Activated T-cell treated with anti-CD3 and anti-CD28 coated beads for 1 hour (primary cell): ENCODE measurements at regions not wholly inside any gene's neighbourhood (a gene's known extent, or its start where the extent isn't known, plus 50 kb on each side); places are given as distances from the start of the nearest gene placed in this dataset.

ENCODE experiments used
- DNase-seq: peaks from one replicate; pipeline ENCODE4 v3.0.0-alpha.2; 2020; ENCODE audit warnings: low read depth

DNA sequence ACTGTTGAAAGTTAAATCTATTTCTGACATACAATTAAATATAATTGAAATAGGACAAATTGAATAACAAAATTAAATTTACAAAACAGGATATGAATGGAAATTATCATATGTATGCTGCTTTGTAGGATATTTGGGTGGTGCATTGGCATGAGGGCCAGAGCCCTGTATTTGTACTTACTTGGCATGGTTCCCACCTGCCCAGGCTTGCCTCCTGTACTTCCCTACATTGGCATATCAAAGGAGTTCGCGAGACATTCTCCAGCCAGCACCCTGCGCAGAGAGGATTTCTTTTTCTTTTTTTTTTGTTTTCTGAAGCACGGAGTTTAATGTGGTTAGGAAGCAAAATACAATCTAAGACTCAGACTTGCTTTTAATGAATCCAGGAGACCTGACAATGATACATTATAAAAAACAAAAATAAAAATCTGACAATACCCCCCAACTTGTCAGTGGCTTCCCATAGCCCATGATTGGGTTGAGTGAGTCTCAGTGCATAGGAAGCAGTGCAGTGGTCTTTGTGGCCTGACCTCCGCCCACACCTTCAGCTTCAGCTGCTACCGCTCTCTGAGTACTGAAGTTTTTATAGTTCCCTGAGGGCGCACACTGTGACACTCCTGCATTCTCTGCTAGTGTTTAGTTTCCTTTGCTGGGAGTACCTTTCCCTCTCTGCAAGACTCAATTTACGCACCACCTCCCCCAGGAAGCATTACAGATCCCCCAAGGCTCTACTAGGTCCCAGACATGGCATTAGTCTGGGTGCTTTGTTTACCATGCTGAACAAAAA is 440.8 kb downstream of the UTRN start:
- DNase-seq: no peak

DNA sequence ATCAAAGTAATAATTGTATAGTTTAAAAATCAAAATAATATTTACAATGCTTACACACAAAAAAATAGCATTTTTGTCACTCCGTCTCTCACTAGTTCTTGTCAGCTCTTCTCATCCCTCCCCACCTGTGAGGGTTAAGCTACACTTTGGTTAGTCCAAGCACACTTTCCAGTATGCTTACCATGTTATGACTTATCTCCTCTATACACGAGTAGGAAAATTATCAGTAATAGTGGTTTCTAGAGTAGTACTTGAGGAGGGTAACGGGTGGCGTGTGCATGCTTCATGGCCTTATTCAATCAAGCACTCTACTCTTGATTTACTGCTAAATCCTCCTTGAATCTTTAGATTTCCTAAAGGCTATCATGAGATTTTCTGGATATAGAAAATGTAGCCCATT is 443.7 kb downstream of the UTRN start:
- DNase-seq: no peak

DNA sequence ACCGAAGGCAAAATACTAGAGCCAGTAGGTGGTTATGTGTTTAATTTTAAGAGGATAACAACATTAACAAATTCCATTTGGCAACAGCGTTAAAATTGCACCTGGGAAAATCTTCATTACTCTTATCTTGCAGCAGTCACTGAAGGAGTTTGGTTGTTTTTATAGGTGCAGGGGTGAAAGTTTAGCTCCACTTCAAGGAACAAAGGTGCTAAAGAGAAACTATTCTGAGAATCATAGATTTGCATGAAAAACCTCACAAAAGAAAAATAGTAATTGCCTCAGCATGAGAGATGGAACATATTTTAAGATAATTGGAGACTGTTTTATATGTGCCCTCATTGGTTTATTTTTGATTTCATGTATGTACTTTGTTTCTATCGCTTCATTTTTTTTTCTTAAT is 444.4 kb downstream of the UTRN start:
- no peak for DNase-seq

DNA sequence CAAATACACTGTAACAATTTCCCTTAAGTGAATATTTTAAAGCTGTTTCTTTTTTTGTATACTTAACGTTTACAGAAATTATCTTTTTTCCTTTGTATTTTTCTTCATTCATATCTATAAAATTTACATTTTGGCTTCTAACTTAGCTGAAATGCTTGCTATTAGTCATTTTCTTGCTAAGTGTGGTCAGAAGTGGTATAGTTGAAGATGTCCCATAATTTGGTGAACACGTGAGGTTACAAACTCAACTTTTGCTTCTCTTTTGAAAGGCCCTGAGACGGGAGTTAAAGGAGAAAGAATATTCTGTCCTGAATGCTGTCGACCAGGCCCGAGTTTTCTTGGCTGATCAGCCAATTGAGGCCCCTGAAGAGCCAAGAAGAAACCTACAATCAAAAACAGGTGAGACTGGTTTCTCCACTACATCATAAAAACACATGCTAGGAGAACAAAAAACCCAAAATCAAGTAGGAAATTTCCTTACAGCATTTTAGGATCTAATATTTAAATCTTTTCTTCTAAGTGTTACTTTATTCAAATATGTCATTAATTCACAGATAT is 445.0 kb downstream of the UTRN start:
- no peak for DNase-seq

DNA sequence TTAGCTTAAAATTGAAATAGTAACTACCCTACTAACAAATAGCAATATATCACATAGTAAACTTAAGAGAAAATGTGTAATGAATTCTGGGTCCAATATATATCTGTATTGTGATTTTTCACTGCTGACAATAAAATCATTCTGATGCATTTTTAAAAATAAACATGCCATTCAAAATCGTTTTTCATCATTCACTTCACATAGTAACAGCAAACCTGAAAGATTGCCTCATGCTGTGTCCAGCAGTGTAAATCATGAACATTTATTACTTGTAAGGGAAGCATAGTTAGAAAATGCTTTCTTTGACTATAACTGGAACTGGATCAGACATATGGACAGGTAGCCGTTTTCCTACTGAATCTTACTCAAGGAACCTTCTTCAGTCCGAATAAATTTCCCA is 446.1 kb downstream of the UTRN start:
- DNase-seq: no peak

DNA sequence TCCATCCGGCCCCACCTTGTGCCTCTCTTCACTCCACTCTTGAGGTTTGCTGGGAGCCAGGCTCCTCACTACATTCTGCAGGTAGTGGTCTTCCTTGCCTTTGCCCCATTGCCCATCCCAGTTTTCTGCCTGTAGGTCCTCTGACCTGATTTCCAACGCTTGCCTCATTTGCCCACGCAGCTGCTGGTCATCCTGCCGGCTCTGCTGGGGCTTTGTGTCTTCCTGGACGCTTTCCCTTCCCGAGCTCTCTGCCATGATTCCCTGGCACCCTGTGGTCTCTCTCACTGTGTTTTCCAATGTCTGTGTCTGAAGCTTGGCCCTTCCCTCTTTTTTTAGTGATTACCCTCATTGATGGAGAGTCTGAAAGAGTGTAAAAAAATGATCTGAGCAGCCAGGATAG is 451.6 kb downstream of the UTRN start:
- no peak for DNase-seq

DNA sequence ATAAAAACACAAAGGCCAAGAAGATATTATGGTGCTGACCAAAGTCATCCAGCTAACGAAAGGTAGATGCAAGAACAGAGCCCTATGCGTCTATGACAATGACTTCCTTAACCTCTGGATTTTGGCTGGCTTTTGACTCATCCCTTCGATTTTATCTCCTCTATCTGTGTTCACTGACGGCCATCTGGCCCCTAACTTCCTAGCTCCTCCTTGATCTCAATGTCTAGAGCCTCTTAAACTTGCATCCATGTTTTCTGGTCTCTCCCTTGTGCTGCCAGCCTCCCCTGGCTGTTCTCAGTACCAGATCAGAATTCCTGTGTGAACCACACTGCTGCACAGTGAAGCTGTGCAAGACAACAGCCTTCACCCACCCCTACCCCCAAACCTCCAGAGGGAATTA is 452.9 kb downstream of the UTRN start:
- no peak for DNase-seq

DNA sequence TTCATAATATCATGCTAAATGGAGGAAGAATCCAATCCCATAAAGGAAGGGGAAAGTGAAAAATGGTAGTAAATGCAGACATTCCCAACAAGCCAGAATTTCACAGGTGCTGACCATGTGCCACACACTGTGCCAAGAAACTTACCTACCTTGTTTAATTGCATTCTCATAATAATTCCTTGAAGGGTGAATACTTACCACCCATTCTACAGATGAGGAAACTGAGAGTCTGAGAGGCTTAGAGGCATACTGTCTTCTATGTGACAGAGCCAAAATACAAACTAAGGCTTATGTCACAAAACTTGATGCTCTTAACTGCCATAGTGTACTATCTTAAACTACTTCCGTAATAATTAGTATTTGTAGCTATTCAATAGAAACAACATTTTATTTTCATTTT is 454.7 kb downstream of the UTRN start:
- no peak for DNase-seq

DNA sequence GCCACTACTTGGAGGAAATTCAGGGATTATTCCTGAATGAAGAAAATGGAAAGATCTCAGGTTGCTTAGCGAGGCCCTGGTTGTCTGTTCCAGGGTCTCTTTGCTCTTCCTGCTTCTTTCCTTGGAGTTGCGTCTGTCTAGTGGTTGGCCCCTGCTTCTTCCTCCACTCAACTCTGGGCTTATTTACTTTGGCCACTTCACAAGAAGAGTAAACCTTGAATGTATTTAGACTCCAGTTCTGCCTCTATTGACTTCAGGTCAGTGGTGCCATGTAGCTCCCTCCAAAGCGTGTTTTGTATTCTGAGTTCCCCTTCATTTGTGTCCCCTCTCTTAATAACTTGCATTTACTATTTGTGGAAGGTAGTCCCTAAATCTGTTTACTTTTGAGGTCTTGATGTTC is 456.5 kb downstream of the UTRN start:
- DNase-seq: no peak

DNA sequence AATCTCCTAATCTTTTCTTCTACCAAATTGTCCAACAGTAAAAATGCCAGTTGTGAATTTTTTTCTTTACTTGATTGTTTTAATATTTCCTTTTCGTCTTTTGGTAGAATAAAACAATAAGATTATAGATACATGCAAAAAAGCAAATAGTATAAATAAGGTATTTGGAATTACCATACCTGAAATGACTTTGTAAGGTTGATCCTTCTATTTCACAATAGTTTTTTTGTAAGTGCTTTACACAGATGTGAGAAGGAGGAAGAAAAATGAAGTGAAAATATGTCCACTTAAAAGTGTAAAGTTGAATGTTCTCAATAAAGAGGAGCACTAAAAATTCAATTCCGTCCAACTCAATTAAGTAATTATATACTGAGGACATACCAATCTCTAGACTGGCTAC is 457.6 kb downstream of the UTRN start:
- DNase-seq: no peak

DNA sequence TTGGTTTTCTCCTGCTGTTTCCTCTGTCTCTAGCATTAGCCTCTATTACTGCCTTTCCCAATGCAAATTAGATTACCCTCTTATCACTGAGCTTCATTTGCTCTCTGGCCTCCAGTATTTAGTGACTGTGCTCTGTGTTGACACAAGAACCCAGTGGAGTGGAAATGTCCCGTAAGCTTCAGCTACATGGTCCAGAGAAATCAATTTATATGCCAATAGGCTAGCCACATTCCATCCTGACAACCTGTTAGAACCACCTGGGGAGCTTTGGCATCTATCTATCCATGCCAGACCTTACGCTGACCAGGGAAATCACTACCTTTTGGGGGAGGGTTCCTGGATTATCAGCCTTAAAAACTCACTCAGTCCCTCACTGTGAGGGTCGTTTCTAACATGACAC is 459.6 kb downstream of the UTRN start:
- DNase-seq: no peak

DNA sequence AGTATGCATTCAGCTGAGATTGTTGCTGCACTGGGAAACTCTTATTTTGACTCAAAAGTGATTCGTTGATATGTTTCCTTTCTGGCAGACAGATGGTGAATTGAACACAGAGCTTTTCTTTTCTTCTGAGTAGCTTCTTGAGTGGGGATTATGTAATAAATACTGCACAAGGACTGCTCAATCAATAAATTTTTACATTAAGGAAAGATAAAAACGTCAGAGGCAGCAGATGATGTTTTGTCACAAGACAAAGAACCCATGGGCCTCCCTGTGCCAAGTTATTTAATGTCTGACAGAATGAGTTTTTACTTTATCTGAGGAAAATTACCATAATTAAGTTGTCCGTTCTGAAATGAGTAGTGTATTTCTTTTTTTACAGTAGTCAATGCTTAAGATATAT is 460.3 kb downstream of the UTRN start:
- DNase-seq: no peak

DNA sequence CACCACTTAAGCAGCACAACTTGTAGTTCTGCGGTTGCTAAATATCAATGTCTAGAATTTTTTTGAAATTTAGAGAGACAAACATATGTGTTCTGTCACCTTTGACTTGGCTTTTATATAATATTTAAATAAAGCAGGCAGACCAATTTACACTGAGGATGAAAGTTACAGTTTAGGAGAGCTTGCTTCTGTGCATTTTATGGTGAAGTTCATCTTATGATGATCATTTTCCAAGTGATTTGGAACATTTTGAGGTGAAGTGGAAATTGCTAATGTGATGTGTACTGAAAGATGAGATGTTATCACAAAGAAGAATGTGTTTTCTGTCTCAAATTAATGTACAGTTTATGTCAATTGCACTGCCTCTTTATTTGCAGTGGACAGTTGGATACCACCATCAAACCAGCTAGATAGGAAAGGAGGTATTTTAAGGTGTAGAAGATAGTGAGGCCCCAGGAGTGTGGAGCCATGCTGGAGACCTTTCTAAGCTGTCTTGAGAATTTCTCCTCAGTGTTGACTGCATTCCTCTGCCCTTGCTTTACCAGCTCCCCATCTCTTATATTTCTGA is 461.9 kb downstream of the UTRN start:
- no peak for DNase-seq

DNA sequence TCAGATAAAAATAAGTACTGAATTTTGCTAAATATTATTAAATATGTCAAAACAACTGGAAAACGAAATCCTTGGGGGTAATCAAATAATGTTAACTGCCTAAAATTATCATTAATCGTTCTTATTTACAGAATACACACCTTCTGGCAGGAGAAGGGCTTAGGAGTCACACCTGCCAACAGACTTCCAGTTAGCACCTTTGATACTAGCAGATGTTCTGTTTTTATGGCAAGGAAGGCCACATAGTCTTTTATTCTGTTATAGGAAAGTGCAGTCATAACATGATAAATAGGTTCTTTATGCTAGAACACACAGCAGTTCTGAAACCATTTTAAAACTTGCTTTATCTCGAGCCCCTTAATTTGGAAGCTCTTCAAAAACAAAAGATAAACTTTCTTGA is 464.1 kb downstream of the UTRN start:
- DNase-seq: no peak

DNA sequence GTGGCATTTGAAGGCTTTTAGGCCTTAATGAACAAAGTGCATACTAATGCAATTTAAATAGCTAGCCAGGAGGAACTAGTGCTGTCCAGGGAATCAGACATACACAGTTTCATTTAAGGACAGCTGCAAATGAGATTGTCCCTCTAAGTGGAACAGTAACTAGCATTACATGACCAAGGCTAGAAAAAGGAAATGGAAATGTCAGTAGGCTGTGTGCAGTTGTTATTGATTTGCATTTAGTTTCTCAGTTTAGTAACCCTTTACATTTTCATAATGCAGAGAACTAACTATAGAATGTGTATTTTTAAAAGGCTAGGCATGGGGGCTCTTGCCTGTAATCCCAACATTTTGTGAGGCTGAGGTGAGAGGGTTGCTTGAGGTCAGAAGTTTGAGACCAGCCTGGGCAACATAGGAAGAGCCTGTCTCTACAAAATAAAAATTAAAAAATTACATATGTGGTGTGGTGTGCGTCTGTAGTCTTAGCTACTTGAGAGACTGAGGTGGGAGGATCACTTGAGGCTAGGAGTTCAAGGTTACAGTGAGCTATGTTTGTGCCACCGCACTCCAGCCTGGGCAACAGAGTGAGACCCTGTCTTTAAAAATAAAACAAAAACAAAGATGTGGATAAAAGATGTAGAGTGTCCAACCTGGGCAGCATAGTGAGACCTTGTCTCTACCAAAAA is 468.0 kb downstream of the UTRN start:
- no peak for DNase-seq

DNA sequence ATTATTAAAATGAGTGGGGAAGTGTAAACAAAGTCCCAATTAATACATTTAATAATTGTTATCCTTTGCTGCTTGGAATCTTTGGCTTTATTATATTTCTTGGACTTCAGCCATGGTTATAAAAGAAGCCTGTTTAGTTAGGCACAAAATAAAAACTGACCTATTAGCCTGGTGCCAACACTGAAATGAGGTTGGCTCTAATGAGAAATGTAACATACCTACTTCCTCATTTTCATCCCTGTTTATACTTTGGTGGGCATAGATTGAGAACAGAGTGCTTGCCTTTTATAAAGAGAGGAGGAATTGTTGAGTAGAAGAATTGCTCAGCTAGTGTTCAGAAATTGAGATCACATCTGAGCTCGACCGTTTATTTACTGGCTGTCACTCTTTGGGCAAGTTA is 471.3 kb downstream of the UTRN start:
- DNase-seq: no peak

DNA sequence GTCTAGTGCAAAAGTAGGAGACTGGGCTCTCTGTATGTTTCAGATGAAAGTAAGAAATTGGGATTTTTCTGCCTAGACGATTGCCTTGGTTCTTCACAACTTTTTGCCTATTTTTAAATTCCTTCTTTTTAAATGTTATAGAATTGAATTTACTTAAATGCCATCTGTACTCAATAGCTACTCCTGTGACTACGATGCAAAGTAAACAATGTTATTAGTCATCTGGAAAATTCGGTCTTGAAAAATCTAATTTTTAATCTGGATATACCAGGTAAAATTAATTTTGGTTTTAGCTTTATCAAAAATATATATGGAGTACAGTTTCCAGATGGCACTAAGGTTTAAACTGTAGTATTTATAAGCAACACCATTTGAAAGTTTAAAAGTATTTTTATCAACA is 472.2 kb downstream of the UTRN start:
- no peak for DNase-seq

DNA sequence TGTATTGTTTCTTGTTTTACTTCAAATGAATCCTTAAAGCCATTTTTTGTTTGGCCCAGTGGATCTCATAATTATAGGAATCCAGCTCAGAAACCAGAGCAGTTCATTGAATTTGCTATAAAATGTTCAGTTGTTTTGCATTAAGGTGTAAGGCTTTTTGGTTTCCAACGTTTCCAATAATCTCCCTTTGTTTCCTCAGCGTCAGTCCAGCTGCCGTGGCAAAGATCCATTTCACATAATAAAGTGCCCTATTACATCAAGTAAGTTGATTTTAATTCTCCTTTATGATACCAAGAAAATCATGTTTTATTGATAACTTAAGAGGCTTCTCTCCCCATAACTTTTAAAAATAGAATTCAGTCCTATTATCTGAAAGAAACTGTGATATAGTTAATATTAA is 472.6 kb downstream of the UTRN start:
- DNase-seq: no peak

DNA sequence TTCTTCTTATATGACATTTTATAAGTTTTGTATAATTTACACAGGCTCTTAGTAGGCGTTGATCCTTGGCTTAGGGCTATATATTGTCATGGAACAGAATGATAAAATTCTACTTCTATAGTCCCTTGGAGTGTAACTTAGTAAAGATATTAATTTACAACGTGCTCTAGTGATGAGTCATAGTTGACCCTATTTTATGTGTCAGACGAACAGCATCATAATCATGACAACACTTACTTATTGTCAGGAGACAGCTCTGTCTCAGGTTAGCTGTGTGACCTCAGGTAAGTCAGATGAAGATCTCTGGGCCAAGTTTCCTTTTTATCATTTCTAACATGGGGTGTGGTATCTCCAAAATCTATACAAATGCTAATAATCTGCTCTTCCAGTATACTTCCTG is 473.5 kb downstream of the UTRN start:
- no peak for DNase-seq

DNA sequence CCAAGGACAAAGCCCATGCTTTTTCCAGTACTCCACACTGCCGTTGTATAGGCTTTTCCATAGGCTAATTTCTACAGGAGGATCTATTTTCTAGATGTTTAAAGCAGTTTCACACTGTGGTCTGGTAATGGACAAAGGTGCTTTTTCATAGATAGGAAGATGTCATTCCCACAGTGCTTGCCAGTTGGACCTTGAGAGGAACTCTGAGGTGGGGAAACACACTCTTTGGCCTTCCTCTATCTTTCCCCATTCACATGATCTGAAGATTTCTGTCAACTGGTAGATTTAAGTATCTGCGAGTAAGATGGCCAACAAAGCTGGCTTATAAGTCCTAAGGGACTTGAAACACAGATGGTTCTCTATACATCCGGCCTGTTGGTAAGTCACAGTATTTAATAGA is 477.3 kb downstream of the UTRN start:
- no peak for DNase-seq

DNA sequence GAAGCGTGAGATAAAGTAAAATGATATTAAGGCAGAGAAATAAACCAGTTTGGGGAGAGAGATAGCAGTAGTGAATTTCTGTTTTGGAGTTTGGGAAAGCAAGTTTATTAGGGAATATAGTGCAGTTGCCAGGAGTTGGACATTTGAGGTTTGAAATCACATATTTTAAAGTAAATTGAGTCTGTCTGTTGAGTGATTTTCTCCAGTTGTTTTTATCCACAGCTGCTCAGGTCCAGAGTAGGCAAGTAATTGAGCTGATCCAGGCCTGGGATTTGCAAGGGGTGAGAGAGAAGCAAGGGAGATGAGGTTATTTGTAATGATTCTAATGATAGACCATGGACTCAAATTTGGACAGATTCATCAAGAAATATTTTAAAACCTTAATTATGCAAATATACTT is 481.9 kb downstream of the UTRN start:
- no peak for DNase-seq

DNA sequence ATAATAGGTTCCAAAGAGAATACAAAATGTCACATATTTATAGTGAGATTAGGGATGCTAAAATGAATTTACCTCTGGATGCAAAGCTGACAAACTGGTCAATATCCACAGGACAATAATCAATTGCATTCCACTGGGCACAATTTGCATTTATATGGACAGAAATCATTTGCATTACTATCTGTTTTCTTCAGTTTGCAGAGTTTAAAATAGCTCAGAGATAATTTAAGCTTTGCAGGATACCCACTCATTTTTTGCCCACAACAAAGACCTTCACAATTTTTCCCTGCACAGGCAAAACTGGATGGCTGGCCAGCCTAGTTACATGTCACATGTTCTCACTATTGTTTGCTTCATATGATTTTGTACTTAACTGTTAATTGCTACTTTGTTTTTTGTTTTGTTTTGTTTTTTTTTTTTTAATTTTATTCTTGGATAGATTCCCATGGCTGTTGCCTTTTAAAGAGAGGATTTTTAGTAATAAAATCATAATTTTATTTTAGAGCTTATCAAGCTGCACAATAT is 483.5 kb downstream of the UTRN start:
- no peak for DNase-seq

DNA sequence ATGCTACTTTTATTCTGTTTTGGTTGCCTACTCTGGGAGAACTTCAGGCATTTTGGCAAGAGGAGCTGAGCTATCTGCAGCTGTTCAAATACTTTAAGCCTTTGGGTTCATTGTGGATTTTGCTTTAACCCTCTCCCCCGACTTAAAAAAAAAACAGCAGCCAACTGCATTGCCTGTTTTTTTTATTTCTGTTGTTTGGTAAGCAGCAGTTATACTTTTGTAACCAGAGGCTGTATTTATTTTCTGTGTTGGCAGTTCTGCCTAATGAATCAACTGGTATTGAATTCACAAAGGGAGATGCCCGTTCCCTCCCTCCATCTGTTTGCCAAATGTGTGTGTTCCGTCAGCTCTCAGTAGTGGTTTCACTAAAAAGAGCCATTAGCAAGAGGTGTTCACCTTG is 484.0 kb downstream of the UTRN start:
- DNase-seq: no peak
